HL-60 (cell line): ENCODE measurements at regions not wholly inside any gene's neighbourhood (a gene's known extent, or its start where the extent isn't known, plus 50 kb on each side); places are given as distances from the start of the nearest gene placed in this dataset.

Source experiments
- DNase-seq, 2 experiments: peaks; one replicate each; pipeline ENCODE4 v3.0.0-alpha.2; 2010 to 2020; ENCODE audit warnings: low read depth in 1 of 2, low spot score in 1 of 2
- H3K27ac ChIP-seq: fragments of 250-450 bp; sonication (Bioruptor Pico); replicated peaks from 2 replicates; pipeline ENCODE4 v1.5.1; 2020; ENCODE audit warnings: mild to moderate bottlenecking, moderate library complexity
- H3K27me3 ChIP-seq: fragments of 250-450 bp; sonication (Bioruptor Pico); 2 replicates; pipeline ENCODE4 v1.5.1; 2021; ENCODE audit warnings: mild to moderate bottlenecking, moderate library complexity; ENCODE audit not compliant: insufficient read depth, poor library complexity, severe bottlenecking
- H3K4me3 ChIP-seq: replicated peaks from 2 replicates; pipeline ENCODE4 v1.5.1; 2011; ENCODE audit warnings: mild to moderate bottlenecking, control low read depth, low read length; ENCODE audit not compliant: insufficient read depth
- CTCF ChIP-seq: IDR thresholded peaks from one replicate; pipeline ENCODE4 v1.5.1; 2011; ENCODE audit warnings: low read length, control low read depth, inconsistent platforms; ENCODE audit not compliant: insufficient read depth
- GABPA ChIP-seq: IDR thresholded peaks from 2 replicates; pipeline ENCODE4 v1.6.1; 2012; ENCODE audit warnings: low read depth
- POLR2AphosphoS5 ChIP-seq: IDR thresholded peaks from 2 replicates; pipeline ENCODE4 v1.6.1; 2012; ENCODE audit warnings: low read depth
- REST ChIP-seq: IDR thresholded peaks from 2 replicates; pipeline ENCODE4 v1.6.1; 2012; ENCODE audit warnings: low read depth; ENCODE audit not compliant: insufficient replicate concordance
- SPI1 ChIP-seq: IDR thresholded peaks from 2 replicates; pipeline ENCODE4 v1.6.1; 2012; ENCODE audit warnings: low read depth, mild to moderate bottlenecking, borderline replicate concordance

- Histone ChIP-seq H3K27me3 (no peaks in the 10 kb centered on the region), H3K4me3 (no peak overlapping the region), H3K27ac (no peak overlapping the region)
- DNase-seq: no peak
- no peak for TF ChIP-seq CTCF
- no peak for TF ChIP-seq POLR2AphosphoS5
- no peak for TF ChIP-seq SPI1
- no peak for TF ChIP-seq REST
- TF ChIP-seq GABPA: no peak
Measured at GRCh38 chr17:73883175-73883574, 238.9 kb upstream of the SDK2 start.

GRCh38 chr17:73887739-73888138 lies 243.5 kb upstream of the SDK2 start:
- H3K4me3 ChIP-seq: no peak overlapping the region
- no peak for DNase-seq
- no peak overlapping the region for H3K27ac ChIP-seq
- H3K27me3 ChIP-seq: no peaks in the 10 kb centered on the region
- TF ChIP-seq REST: no peak
- TF ChIP-seq POLR2AphosphoS5: no peak
- no peak for TF ChIP-seq CTCF
- no peak for TF ChIP-seq SPI1
- TF ChIP-seq GABPA: no peak

- DNase-seq: no peak
- no peak for TF ChIP-seq REST
- TF ChIP-seq SPI1: no peak
- no peak for TF ChIP-seq GABPA
- TF ChIP-seq CTCF: no peak
- no peak for TF ChIP-seq POLR2AphosphoS5
- no peak overlapping the region for H3K27ac ChIP-seq
- no peaks in the 10 kb centered on the region for H3K27me3 ChIP-seq
- no peak overlapping the region for H3K4me3 ChIP-seq
Measured at GRCh38 chr17:73888862-73889261, 244.6 kb upstream of the SDK2 start.
